ENCODE measurements at regions not wholly inside any gene's neighbourhood (a gene's known extent, or its start where the extent isn't known, plus 50 kb on each side); places are given as distances from the start of the nearest gene placed in this dataset.
A peak's percentile ranks its signal among the peaks of the same experiment; 100 is the strongest.

GRCh38 chr10:4763960-4764428 lies 62.0 kb upstream of the AKR1E2 start:
- ATAC-seq (peak in 1 of 8 donors; percentile 48), DNase-seq (no peak)
- intact Hi-C loops (cut with DNase I) = loop anchor here in 9 of 10 donors (5.0 to 10.0 kb wide), 9 partner anchors 92 to 1519 kb away; partner anchors contain the start of gene KLF6 (in 2 of the 9)
- TF ChIP-seq CTCF (IDR thresholded peaks at IDR 0.05) = peak in 1 of 9 donors; percentile 11
- H3K4me3 ChIP-seq = no peak overlapping the region
- 90 to 92% methylated on average over 6 of the region's 6 CpGs for WGBS, 2 donors
- no peaks in the 10 kb centered on the region for H3K9me3 ChIP-seq
- H3K4me1 ChIP-seq = peaks cover 4 to 37% (median 22%) of the 10 kb centered on the region in 9 donors
- H3K27ac ChIP-seq = no peak overlapping the region
- no peaks in the 10 kb centered on the region for H3K27me3 ChIP-seq
- no peaks in the 10 kb centered on the region for H3K36me3 ChIP-seq

- intact Hi-C loops (cut with DNase I) = loop anchor here in 9 of 10 donors (5.0 to 10.0 kb wide), 9 partner anchors 91 to 1519 kb away; partner anchors contain the start of gene KLF6 (in 2 of the 9)
- no peak for TF ChIP-seq CTCF (IDR thresholded peaks at IDR 0.05)
- WGBS, 2 donors = 92 to 96% methylated on average over 1 of the region's 1 CpG
- ATAC-seq = no peak
- H3K27me3 ChIP-seq = no peaks in the 10 kb centered on the region
- peaks cover 4 to 33% (median 22%) of the 10 kb centered on the region in 9 donors for H3K4me1 ChIP-seq
- no peaks in the 10 kb centered on the region for H3K9me3 ChIP-seq
- H3K27ac ChIP-seq = no peak overlapping the region
- no peak overlapping the region for H3K4me3 ChIP-seq
- no peaks in the 10 kb centered on the region for H3K36me3 ChIP-seq
- DNase-seq = no peak
These were observed 62.5 kb upstream of the AKR1E2 start for GRCh38 chr10:4763513-4763912.

GRCh38 chr10:4758256-4758655 lies 67.8 kb upstream of the AKR1E2 start:
- no peak overlapping the region for H3K4me3 ChIP-seq
- no peak for DNase-seq
- no peaks in the 10 kb centered on the region for H3K36me3 ChIP-seq
- no peaks in the 10 kb centered on the region for H3K9me3 ChIP-seq
- ATAC-seq = no peak
- WGBS, 2 donors = 92 to 96% methylated on average over 1 of the region's 1 CpG
- H3K4me1 ChIP-seq = no peaks in the 10 kb centered on the region
- H3K27ac ChIP-seq = no peak overlapping the region
- no peak for TF ChIP-seq CTCF (IDR thresholded peaks at IDR 0.05)
- no peaks in the 10 kb centered on the region for H3K27me3 ChIP-seq
- intact Hi-C loops (cut with DNase I) = loop anchor here in 1 of 10 donors (10.0 kb wide), 1 partner anchor 83 kb away; no protein-coding TSS in a partner anchor

DNA sequence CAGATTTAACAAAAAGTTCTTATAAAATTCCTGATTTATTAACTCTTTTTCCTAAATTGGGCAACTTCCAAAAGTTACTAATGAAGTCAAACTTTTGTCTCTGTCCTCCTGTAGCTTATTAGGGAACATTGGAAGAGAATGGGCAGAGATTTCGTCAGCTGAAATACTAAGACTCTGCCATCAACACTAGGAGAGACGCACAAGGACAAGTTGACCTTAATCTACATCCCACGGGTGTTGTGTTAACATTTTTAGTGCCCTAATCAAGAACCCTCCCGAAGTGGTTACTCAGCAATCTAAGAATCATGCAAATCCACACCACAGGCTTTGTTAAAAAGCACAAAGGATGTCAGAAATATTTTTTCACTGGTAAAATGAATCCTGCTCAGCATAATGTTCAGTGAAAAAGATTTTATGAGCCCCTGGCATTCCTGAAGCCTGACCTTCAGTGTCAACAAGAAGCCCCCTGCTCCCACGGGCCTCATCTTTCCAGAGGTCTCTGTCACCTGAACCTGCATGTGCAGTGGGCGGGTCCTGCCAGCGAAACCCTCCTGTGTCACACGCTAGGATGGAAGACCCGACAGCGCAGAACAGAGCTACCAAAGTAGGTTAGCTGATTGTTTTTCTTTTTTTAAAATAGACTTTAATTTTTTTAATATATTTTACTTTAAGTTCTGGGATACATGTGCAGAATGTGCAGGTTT lies 70.6 kb upstream of the AKR1E2 start:
- no peak for TF ChIP-seq CTCF (IDR thresholded peaks at IDR 0.05)
- Histone ChIP-seq H3K4me1 (no peaks in the 10 kb centered on the region), H3K9me3 (no peaks in the 10 kb centered on the region), H3K27me3 (no peaks in the 10 kb centered on the region), H3K4me3 (no peak overlapping the region), H3K36me3 (no peaks in the 10 kb centered on the region), H3K27ac (no peak overlapping the region)
- ATAC-seq (peak in 1 of 8 donors; percentile 29), DNase-seq (no peak)
- WGBS, 2 donors = 64 to 67% methylated on average over 10 of the region's 10 CpGs
- intact Hi-C loops (cut with DNase I) = loop anchor here in 1 of 10 donors (10.0 kb wide), 1 partner anchor 81 kb away; no protein-coding TSS in a partner anchor
